ENCODE measurements at regions not wholly inside any gene's neighbourhood (a gene's known extent, or its start where the extent isn't known, plus 50 kb on each side); places are given as distances from the start of the nearest gene placed in this dataset.

DNA sequence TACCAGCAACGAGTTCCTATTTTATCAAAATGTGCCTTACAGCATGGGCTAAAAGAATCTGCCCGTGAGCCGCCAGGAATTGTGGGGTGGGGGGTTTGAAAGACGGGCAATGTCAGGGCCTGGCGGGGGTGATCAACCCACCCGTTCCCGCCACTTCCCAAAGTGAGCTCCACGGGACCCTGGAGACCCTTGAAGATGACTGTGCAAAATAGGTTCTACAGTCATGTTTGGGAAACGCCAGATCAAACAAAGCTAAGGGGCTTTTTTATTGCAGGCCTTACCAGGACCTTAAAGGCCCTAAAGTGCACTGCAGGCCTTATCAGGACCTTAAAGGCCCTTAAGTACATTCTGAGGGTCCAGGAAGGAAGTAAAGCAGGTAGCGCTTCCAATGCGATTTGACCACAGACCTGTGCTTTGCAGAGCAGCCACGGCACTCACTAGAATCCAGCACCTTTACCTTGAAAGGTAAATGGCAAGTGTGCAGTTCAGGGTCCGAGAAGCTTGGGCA, 404.1 kb downstream of the SHANK2 start:
- H3K36me3 ChIP-seq (ENCODE audit: control insufficient read depth in 4 of 4, insufficient read depth in 4 of 4, low read length in 4 of 4), result no peaks in the 10 kb centered on the region
- 89 to 92% methylated on average over 13 of the region's 13 CpGs for WGBS, 2 donors
- no peak overlapping the region for H3K9ac ChIP-seq (ENCODE audit: insufficient read depth in 1 of 2, low read length in 2 of 2)

GRCh38 chr11:70849031-70849430, 403.3 kb downstream of the SHANK2 start:
- DNase-seq (no peak), ATAC-seq (ENCODE audit: insufficient read depth, low FRiP score) (no peak)
- no peak overlapping the region for H3K4me3 ChIP-seq
- WGBS, 2 donors, result 90 to 91% methylated on average over 3 of the region's 3 CpGs
- TF ChIP-seq CTCF (IDR thresholded peaks at IDR 0.05; ENCODE audit: control extremely low read depth, extremely low read depth), result no peak
- no peaks in the 10 kb centered on the region for H3K36me3 ChIP-seq (ENCODE audit: control insufficient read depth in 4 of 4, insufficient read depth in 4 of 4, low read length in 4 of 4)
- no peaks in the 10 kb centered on the region for H3K27me3 ChIP-seq (ENCODE audit: control insufficient read depth in 3 of 3, insufficient read depth in 3 of 3, low read length in 2 of 3)
- H3K4me1 ChIP-seq (ENCODE audit: control insufficient read depth in 5 of 5, insufficient read depth in 5 of 5, low read length in 5 of 5), result no peaks in the 10 kb centered on the region
- H3K9me3 ChIP-seq (ENCODE audit: control insufficient read depth in 4 of 4, insufficient read depth in 3 of 4, low read length in 3 of 4), result peaks cover 0 to 7% (median 0%) of the 10 kb centered on the region in 4 donors
- H3K27ac ChIP-seq (ENCODE audit: low read depth in 1 of 2, low read length in 1 of 2), result no peak overlapping the region
- H3K9ac ChIP-seq (ENCODE audit: insufficient read depth in 1 of 2, low read length in 2 of 2), result no peak overlapping the region

More for the DNA sequence above, 404.1 kb downstream of the SHANK2 start:
- Histone ChIP-seq H3K4me3 (no peak overlapping the region), H3K9me3 (ENCODE audit: control insufficient read depth in 4 of 4, insufficient read depth in 3 of 4, low read length in 3 of 4) (peaks cover 0 to 7% (median 0%) of the 10 kb centered on the region in 4 donors), H3K27ac (ENCODE audit: low read depth in 1 of 2, low read length in 1 of 2) (no peak overlapping the region), H3K4me1 (ENCODE audit: control insufficient read depth in 5 of 5, insufficient read depth in 5 of 5, low read length in 5 of 5) (no peaks in the 10 kb centered on the region), H3K27me3 (ENCODE audit: control insufficient read depth in 3 of 3, insufficient read depth in 3 of 3, low read length in 2 of 3) (no peaks in the 10 kb centered on the region)
- DNase-seq (no peak), ATAC-seq (ENCODE audit: insufficient read depth, low FRiP score) (no peak)
- no peak for TF ChIP-seq CTCF (IDR thresholded peaks at IDR 0.05; ENCODE audit: control extremely low read depth, extremely low read depth)

DNA sequence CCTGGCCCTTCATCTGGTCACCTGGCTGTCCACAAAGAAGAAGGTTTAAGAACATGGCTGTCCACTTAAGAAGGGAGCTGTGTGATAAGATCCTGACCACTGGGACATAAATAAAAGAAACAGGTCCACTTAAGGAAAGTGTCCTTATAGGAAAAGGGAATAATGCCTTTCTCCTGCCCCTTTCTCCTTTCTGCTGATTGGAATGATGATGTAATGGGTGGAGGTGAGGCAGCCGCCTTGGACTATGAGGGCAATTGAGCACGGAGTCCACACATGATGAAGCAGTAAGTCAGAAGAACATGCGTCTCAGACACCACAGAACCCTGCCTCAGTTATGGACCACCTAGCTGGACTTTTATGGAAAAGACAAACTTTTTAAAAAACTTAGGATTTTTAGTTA, 401.1 kb downstream of the SHANK2 start:
- Histone ChIP-seq H3K4me1 (ENCODE audit: control insufficient read depth in 5 of 5, insufficient read depth in 5 of 5, low read length in 5 of 5) (peaks cover 0 to 8% (median 0%) of the 10 kb centered on the region in 5 donors), H3K27ac (ENCODE audit: low read depth in 1 of 2, low read length in 1 of 2) (no peak overlapping the region), H3K9me3 (ENCODE audit: control insufficient read depth in 4 of 4, insufficient read depth in 3 of 4, low read length in 3 of 4) (peaks cover 0 to 7% (median 0%) of the 10 kb centered on the region in 4 donors), H3K36me3 (ENCODE audit: control insufficient read depth in 4 of 4, insufficient read depth in 4 of 4, low read length in 4 of 4) (no peaks in the 10 kb centered on the region), H3K27me3 (ENCODE audit: control insufficient read depth in 3 of 3, insufficient read depth in 3 of 3, low read length in 2 of 3) (no peaks in the 10 kb centered on the region), H3K9ac (ENCODE audit: insufficient read depth in 1 of 2, low read length in 2 of 2) (no peak overlapping the region), H3K4me3 (no peak overlapping the region)
- ATAC-seq (ENCODE audit: insufficient read depth, low FRiP score) (no peak), DNase-seq (no peak)
- no peak for TF ChIP-seq CTCF (IDR thresholded peaks at IDR 0.05; ENCODE audit: control extremely low read depth, extremely low read depth)
- WGBS, 2 donors, result 97 to 98% methylated on average over 3 of the region's 3 CpGs

DNA sequence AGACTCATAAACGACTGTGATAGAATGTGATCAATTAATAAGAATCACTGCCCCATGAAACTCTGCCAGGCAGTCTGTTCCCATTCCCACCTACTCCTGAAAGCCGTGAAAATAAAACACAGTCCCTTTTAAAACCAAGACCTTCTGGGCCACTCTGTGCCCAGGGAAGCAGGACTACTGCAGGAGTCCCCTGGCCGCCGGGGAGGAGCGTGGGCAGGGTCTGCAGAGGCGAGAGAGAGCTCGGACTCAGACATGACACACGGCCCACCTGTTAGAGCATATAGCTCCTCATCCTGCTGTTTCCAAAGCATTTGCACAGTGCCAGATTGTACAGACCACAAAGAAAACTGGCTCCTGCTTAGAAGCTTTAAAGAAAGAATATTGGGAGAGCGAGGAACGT, 400.5 kb downstream of the SHANK2 start:
- 93 to 94% methylated on average over 10 of the region's 10 CpGs for WGBS, 2 donors
- H3K27me3 ChIP-seq (ENCODE audit: control insufficient read depth in 3 of 3, insufficient read depth in 3 of 3, low read length in 2 of 3), result no peaks in the 10 kb centered on the region
- TF ChIP-seq CTCF (IDR thresholded peaks at IDR 0.05; ENCODE audit: control extremely low read depth, extremely low read depth), result no peak
- DNase-seq (no peak), ATAC-seq (ENCODE audit: insufficient read depth, low FRiP score) (no peak)
- H3K27ac ChIP-seq (ENCODE audit: low read depth in 1 of 2, low read length in 1 of 2), result no peak overlapping the region
- H3K9me3 ChIP-seq (ENCODE audit: control insufficient read depth in 4 of 4, insufficient read depth in 3 of 4, low read length in 3 of 4), result peaks cover 0 to 7% (median 0%) of the 10 kb centered on the region in 4 donors
- H3K4me1 ChIP-seq (ENCODE audit: control insufficient read depth in 5 of 5, insufficient read depth in 5 of 5, low read length in 5 of 5), result peaks cover 0 to 8% (median 0%) of the 10 kb centered on the region in 5 donors
- no peaks in the 10 kb centered on the region for H3K36me3 ChIP-seq (ENCODE audit: control insufficient read depth in 4 of 4, insufficient read depth in 4 of 4, low read length in 4 of 4)
- H3K9ac ChIP-seq (ENCODE audit: insufficient read depth in 1 of 2, low read length in 2 of 2), result no peak overlapping the region
- H3K4me3 ChIP-seq, result no peak overlapping the region

Measured in lung (tissue), 11 donors.